Natural killer cell (primary cell): ENCODE measurements at regions not wholly inside any gene's neighbourhood (a gene's known extent, or its start where the extent isn't known, plus 50 kb on each side); places are given as distances from the start of the nearest gene placed in this dataset.

Experiments used
- ATAC-seq, 3 donors: fragments of 150-1000 bp in 2 of 3; fragments of 200-7000 bp in 1 of 3; cut with Tn5 transposase; 1 replicate in 1 of 3; 2 replicates in 2 of 3; pipeline ENCODE4 v1.10.0; 2021; ENCODE audit warnings: mild to moderate bottlenecking in 2 of 3, moderate library complexity in 2 of 3
- DNase-seq, 2 donors: peaks; one replicate each; pipeline versions ENCODE4 v3.0.0 to v3.0.0-alpha.2; 2013 to 2021; ENCODE audit warnings: mixed read lengths in 1 of 2
- H3K27ac ChIP-seq: one replicate; pipeline ENCODE4 v1.5.1; 2013; ENCODE audit warnings: mild to moderate bottlenecking, low read length
- H3K27me3 ChIP-seq: one replicate; pipeline ENCODE4 v1.6.1; 2013; ENCODE audit warnings: low read length; ENCODE audit not compliant: control insufficient read depth, insufficient read depth
- H3K36me3 ChIP-seq: one replicate; pipeline ENCODE4 v1.6.1; 2013; ENCODE audit warnings: low read length; ENCODE audit not compliant: control insufficient read depth, insufficient read depth
- H3K4me1 ChIP-seq: one replicate; pipeline ENCODE4 v1.6.1; 2013; ENCODE audit warnings: low read length; ENCODE audit not compliant: control insufficient read depth, insufficient read depth
- H3K4me3 ChIP-seq: one replicate; pipeline ENCODE4 v1.5.1; 2013; ENCODE audit warnings: low read length
- H3K9me3 ChIP-seq: one replicate; pipeline ENCODE4 v1.6.1; 2013; ENCODE audit warnings: low read length; ENCODE audit not compliant: control insufficient read depth, insufficient read depth
- H3K27ac Mint-ChIP-seq, 2 donors: one replicate each; pipeline ENCODE4 v1.8.0; 2022; ENCODE audit warnings: mild to moderate bottlenecking in 2 of 2, mixed read lengths in 2 of 2, moderate library complexity in 1 of 2
- H3K27me3 Mint-ChIP-seq, 2 donors: one replicate each; pipeline ENCODE4 v1.8.0; 2022; ENCODE audit warnings: low read depth in 2 of 2, mixed read lengths in 2 of 2
- H3K36me3 Mint-ChIP-seq: one replicate; pipeline ENCODE4 v1.8.0; 2022; ENCODE audit warnings: mixed read lengths
- H3K4me1 Mint-ChIP-seq, 2 donors: one replicate each; pipeline ENCODE4 v1.8.0; 2022; ENCODE audit warnings: mixed read lengths in 2 of 2
- H3K4me3 Mint-ChIP-seq: one replicate; pipeline ENCODE4 v1.8.0; 2022; ENCODE audit warnings: mild to moderate bottlenecking, moderate library complexity, mixed read lengths
- H3K9me3 Mint-ChIP-seq, 2 donors: one replicate each; pipeline ENCODE4 v1.8.0; 2022; ENCODE audit warnings: mixed read lengths in 2 of 2
- WGBS: methylation state at CpG from one replicate; pipeline ENCODE4 v1.1.7; 2013; ENCODE audit warnings: missing lambda C conversion rate; ENCODE audit not compliant: insufficient coverage; 5-methylcytosine and 5-hydroxymethylcytosine counted together
- intact Hi-C: fragments of 100-400 bp; cut with micrococcal nuclease; formaldehyde crosslinking; loops from one replicate; pipeline ENCODE4 v1.14.2; 2022
- TF ChIP-seq, protein P1 (sequence below): fragments of 200-600 bp; IDR thresholded peaks from one replicate; pipeline ENCODE4 v1.8.0; 2022; ENCODE audit warnings: antibody characterized with exemption

DNA sequence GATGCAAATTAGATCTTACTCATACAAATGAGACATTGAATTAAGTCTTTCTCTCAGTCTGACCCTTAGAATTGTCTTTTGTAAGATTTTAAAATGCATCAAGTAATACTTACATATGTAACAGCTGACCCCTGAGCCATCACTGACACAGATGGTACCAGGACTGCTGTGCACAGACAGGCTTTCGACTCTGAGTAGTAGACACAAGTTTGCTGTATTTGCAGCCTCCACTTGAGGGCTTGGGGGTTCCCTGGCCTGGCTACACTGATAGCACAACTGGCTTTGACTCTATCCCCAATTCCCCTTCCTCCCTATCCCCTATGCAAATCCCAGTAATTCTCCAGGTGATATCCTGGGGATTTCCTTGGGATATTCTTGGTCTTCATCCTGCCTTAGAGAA, 200.7 kb downstream of the RPIA start:
- Mint-ChIP-seq H3K4me1 (no peaks in the 10 kb centered on the region), H3K27me3 (peaks cover 2 to 24% of the 10 kb centered on the region in 2 donors), H3K9me3 (no peaks in the 10 kb centered on the region), H3K36me3 (no peaks in the 10 kb centered on the region), H3K27ac (no peak overlapping the region), H3K4me3 (no peak overlapping the region)
- no peak for ATAC-seq
- no peak for DNase-seq
- Histone ChIP-seq H3K4me3 (no peak overlapping the region), H3K4me1 (no peaks in the 10 kb centered on the region), H3K27me3 (no peaks in the 10 kb centered on the region), H3K9me3 (no peaks in the 10 kb centered on the region), H3K27ac (no peak overlapping the region), H3K36me3 (no peaks in the 10 kb centered on the region)
- intact Hi-C loops: no loop called here
- whole genome bisulfite sequencing: 92% methylated on average over 1 of the region's 1 CpG
- TF ChIP-seq, protein P1, sequence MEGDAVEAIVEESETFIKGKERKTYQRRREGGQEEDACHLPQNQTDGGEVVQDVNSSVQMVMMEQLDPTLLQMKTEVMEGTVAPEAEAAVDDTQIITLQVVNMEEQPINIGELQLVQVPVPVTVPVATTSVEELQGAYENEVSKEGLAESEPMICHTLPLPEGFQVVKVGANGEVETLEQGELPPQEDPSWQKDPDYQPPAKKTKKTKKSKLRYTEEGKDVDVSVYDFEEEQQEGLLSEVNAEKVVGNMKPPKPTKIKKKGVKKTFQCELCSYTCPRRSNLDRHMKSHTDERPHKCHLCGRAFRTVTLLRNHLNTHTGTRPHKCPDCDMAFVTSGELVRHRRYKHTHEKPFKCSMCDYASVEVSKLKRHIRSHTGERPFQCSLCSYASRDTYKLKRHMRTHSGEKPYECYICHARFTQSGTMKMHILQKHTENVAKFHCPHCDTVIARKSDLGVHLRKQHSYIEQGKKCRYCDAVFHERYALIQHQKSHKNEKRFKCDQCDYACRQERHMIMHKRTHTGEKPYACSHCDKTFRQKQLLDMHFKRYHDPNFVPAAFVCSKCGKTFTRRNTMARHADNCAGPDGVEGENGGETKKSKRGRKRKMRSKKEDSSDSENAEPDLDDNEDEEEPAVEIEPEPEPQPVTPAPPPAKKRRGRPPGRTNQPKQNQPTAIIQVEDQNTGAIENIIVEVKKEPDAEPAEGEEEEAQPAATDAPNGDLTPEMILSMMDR: no peak

DNA sequence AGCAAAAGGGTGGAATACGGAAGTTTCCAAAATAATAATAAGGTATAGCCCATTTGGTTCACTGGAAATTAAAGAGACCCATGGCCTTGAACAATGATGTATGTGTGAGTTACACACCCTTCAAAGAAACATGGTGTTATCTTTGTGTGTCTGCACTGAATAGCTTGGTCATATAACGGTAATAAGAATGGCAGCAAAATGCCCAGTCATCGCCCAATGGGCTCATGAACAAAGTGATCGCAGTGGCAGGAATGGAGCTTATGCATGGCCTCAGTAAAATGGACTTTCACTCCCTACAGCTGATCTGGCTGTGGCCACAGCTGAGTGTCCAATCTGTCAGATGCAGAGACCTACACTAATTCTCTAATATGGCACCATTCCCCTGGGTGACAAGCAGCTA, 201.3 kb downstream of the RPIA start:
- no peak overlapping the region for H3K4me3 ChIP-seq
- H3K27me3 Mint-ChIP-seq: peaks cover 4 to 24% of the 10 kb centered on the region in 2 donors

DNA sequence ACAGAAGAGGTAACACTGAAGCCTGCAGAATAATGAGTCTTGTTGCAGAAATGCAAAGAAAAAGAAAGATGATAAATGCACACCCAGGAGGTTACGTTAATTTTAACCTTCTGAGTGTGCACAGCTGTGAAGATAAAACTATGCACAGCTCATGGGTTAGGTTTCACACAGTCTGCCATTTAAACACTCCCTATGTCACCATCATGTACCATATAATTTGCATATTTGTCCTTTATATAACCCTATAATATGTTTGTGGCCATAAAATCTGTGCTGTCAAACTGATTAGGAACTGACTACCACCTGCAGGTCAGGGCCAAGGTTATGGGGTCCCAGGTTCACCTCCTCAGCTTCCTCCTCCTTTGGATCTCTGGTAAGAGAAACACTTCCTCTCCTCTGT, 205.5 kb downstream of the RPIA start:
- no peaks in the 10 kb centered on the region for H3K9me3 Mint-ChIP-seq
- no peaks in the 10 kb centered on the region for H3K9me3 ChIP-seq
- H3K4me1 ChIP-seq: no peaks in the 10 kb centered on the region
- H3K4me1 Mint-ChIP-seq: no peaks in the 10 kb centered on the region
- no peaks in the 10 kb centered on the region for H3K36me3 Mint-ChIP-seq
- no peak overlapping the region for H3K27ac ChIP-seq
- no peak overlapping the region for H3K4me3 ChIP-seq
- ATAC-seq (no peak), DNase-seq (no peak)
- H3K27ac Mint-ChIP-seq: no peak overlapping the region
- H3K27me3 ChIP-seq: no peaks in the 10 kb centered on the region
- no peak overlapping the region for H3K4me3 Mint-ChIP-seq
- WGBS: 50% methylated on average over 1 of the region's 1 CpG
- no peaks in the 10 kb centered on the region for H3K36me3 ChIP-seq
- peaks cover 18 to 23% of the 10 kb centered on the region in 2 donors for H3K27me3 Mint-ChIP-seq
- TF ChIP-seq, protein P1: no peak
- intact Hi-C loops: no loop called here

More for the DNA sequence above, 201.3 kb downstream of the RPIA start:
- Mint-ChIP-seq H3K4me1 (no peaks in the 10 kb centered on the region), H3K36me3 (no peaks in the 10 kb centered on the region), H3K27ac (no peak overlapping the region), H3K4me3 (no peak overlapping the region), H3K9me3 (no peaks in the 10 kb centered on the region)
- Histone ChIP-seq H3K4me1 (no peaks in the 10 kb centered on the region), H3K27me3 (no peaks in the 10 kb centered on the region), H3K36me3 (no peaks in the 10 kb centered on the region), H3K9me3 (no peaks in the 10 kb centered on the region), H3K27ac (no peak overlapping the region)
- intact Hi-C loops: no loop called here
- TF ChIP-seq, protein P1: no peak
- WGBS: 92% methylated on average over 4 of the region's 4 CpGs
- DNase-seq (no peak), ATAC-seq (no peak)

DNA sequence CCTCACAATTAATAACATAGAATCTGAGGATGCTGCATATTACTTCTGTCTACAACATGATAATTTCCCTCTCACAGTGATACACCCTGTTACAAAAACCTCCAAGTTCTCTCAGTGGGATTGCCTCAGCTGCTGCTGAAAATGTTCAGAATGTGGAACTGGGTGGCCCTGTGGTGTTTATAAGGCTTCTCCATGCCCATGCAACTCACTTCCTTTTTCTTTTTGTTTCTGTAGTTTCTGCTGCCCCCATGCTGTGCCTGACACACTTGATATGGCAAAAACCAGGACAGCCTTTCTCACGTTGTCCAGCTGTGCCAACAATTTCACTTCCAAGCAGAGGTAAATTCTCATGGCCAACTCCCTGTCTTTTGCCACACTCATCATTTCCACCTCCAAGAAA, 206.2 kb downstream of the RPIA start:
- H3K27ac ChIP-seq: no peak overlapping the region
- H3K4me3 ChIP-seq: no peak overlapping the region
- Mint-ChIP-seq H3K27me3 (peaks cover 18 to 23% of the 10 kb centered on the region in 2 donors), H3K27ac (no peak overlapping the region), H3K36me3 (no peaks in the 10 kb centered on the region), H3K4me3 (no peak overlapping the region), H3K9me3 (no peaks in the 10 kb centered on the region), H3K4me1 (no peaks in the 10 kb centered on the region)
- no peaks in the 10 kb centered on the region for H3K36me3 ChIP-seq
- WGBS: 3% methylated on average over 1 of the region's 1 CpG
- H3K4me1 ChIP-seq: no peaks in the 10 kb centered on the region
- ATAC-seq: no peak
- intact Hi-C loops: no loop called here
- DNase-seq: no peak
- H3K27me3 ChIP-seq: no peaks in the 10 kb centered on the region
- TF ChIP-seq, protein P1: no peak
- H3K9me3 ChIP-seq: no peaks in the 10 kb centered on the region
